ENCODE measurements at regions not wholly inside any gene's neighbourhood (a gene's known extent, or its start where the extent isn't known, plus 50 kb on each side); places are given as distances from the start of the nearest gene placed in this dataset.

GRCh38 chr16:73563709-73564108 lies 515.8 kb upstream of the ZFHX3 start:
- no peak for DNase-seq

GRCh38 chr16:73560497-73560896 lies 512.6 kb upstream of the ZFHX3 start:
- DNase-seq: no peak

- DNase-seq: no peak
Observed at GRCh38 chr16:73558219-73558618, 510.3 kb upstream of the ZFHX3 start.

- no peak for DNase-seq
Observed at GRCh38 chr16:73553941-73554660, 506.2 kb upstream of the ZFHX3 start.

- DNase-seq: no peak
Observed at GRCh38 chr16:73549984-73550631, 502.2 kb upstream of the ZFHX3 start.

- DNase-seq: no peak
Observed at GRCh38 chr16:73547552-73548403, 499.9 kb upstream of the ZFHX3 start.

GRCh38 chr16:73546341-73546845 lies 498.5 kb upstream of the ZFHX3 start:
- no peak for DNase-seq

- no peak for DNase-seq
Observed at GRCh38 chr16:73545755-73546154, 497.8 kb upstream of the ZFHX3 start.

GRCh38 chr16:73545290-73545689 lies 497.4 kb upstream of the ZFHX3 start:
- no peak for DNase-seq

- DNase-seq: no peak
Observed at GRCh38 chr16:73544826-73545225, 496.9 kb upstream of the ZFHX3 start.

GRCh38 chr16:73543970-73544599 lies 496.2 kb upstream of the ZFHX3 start:
- no peak for DNase-seq

GRCh38 chr16:73543331-73543969 lies 495.5 kb upstream of the ZFHX3 start:
- no peak for DNase-seq

- no peak for DNase-seq
Observed at GRCh38 chr16:73542885-73543284, 495.0 kb upstream of the ZFHX3 start.

- DNase-seq: no peak
Observed at GRCh38 chr16:73537921-73538320, 490.0 kb upstream of the ZFHX3 start.

- no peak for DNase-seq
Observed at GRCh38 chr16:73536931-73537330, 489.0 kb upstream of the ZFHX3 start.

GRCh38 chr16:73531021-73531420 lies 483.1 kb upstream of the ZFHX3 start:
- no peak for DNase-seq

- DNase-seq: no peak
Observed at GRCh38 chr16:73530529-73530928, 482.6 kb upstream of the ZFHX3 start.

GRCh38 chr16:73529303-73530012 lies 481.5 kb upstream of the ZFHX3 start:
- no peak for DNase-seq

GRCh38 chr16:73527187-73527586 lies 479.3 kb upstream of the ZFHX3 start:
- DNase-seq: no peak

- DNase-seq: no peak
Observed at GRCh38 chr16:73526011-73526804, 478.3 kb upstream of the ZFHX3 start.

GRCh38 chr16:73523209-73523608 lies 475.3 kb upstream of the ZFHX3 start:
- no peak for DNase-seq
